H1 (cell line): ENCODE measurements at regions not wholly inside any gene's neighbourhood (a gene's known extent, or its start where the extent isn't known, plus 50 kb on each side); places are given as distances from the start of the nearest gene placed in this dataset.

Experiments
- CTCF ChIA-PET: fragments of 300-600 bp; sonication (Branson Sonifier 250); formaldehyde crosslinking; loops from one replicate; lab custom pipeline; 2021; ENCODE audit not compliant: partially characterized antibody; lab: Charles Lee
- POLR2A ChIA-PET: fragments of 300-600 bp; sonication (Branson Sonifier 250); formaldehyde crosslinking; loops from one replicate; lab custom pipeline; 2021; ENCODE audit warnings: inconsistent platforms; ENCODE audit not compliant: partially characterized antibody; lab: Charles Lee
- DNase-seq, 2 experiments: peaks; one replicate each; pipeline versions ENCODE4 v3.0.0 to v3.0.0-alpha.2; 2010 to 2022; ENCODE audit warnings: low spot score in 2 of 2, low read depth in 1 of 2, mixed read lengths in 1 of 2
- FAIRE-seq: peaks from 2 replicates; lab custom pipeline; 2011; peaks lifted over from hg19 to GRCh38; lab: Jason Lieb, UNC
- H2AFZ ChIP-seq: 2 replicates; pipeline ENCODE4 v1.8.1; 2012; ENCODE audit warnings: low read length, inconsistent platforms
- H2AK5ac ChIP-seq: 2 replicates; pipeline ENCODE4 v1.6.1; 2013; ENCODE audit warnings: low read depth, low read length
- H2BK120ac ChIP-seq: replicated peaks from 2 replicates; pipeline ENCODE3; 2013; ENCODE audit warnings: low read depth, low read length, inconsistent platforms
- H2BK12ac ChIP-seq: 2 replicates; pipeline ENCODE4 v1.6.1; 2013; ENCODE audit warnings: low read depth, low read length
- H2BK15ac ChIP-seq: 2 replicates; pipeline ENCODE4 v1.6.1; 2013; ENCODE audit warnings: low read length
- H2BK20ac ChIP-seq: 2 replicates; pipeline ENCODE4 v1.6.1; 2013; ENCODE audit warnings: low read length
- H2BK5ac ChIP-seq: 2 replicates; pipeline ENCODE4 v1.6.1; 2013; ENCODE audit warnings: low read depth, low read length
- H3K14ac ChIP-seq: 2 replicates; pipeline ENCODE4 v1.6.1; 2013; ENCODE audit warnings: inconsistent platforms; ENCODE audit not compliant: insufficient read length
- H3K18ac ChIP-seq: 2 replicates; pipeline ENCODE4 v1.6.1; 2013; ENCODE audit warnings: low read length; ENCODE audit errors: extremely low read depth
- H3K23ac ChIP-seq: 2 replicates; pipeline ENCODE4 v1.6.1; 2013; ENCODE audit warnings: inconsistent platforms; ENCODE audit not compliant: insufficient read length
- H3K23me2 ChIP-seq: 2 replicates; pipeline ENCODE4 v1.6.1; 2013; ENCODE audit warnings: low read depth, low read length
- H3K27ac ChIP-seq: 2 replicates; pipeline ENCODE4 v1.6.1; 2011; ENCODE audit warnings: low read depth, low read length, inconsistent platforms
- H3K27me3 ChIP-seq, 4 experiments: replicated peaks in 1 of 4; 1 replicate in 1 of 4; 2 replicates in 3 of 4; pipeline versions ENCODE4 v1.6.1 to v1.8.1; 2011 to 2013; ENCODE audit warnings: low read length in 3 of 4, mild to moderate bottlenecking in 3 of 4, inconsistent platforms in 2 of 4, mixed read lengths in 2 of 4, moderate library complexity in 1 of 4; ENCODE audit not compliant: control insufficient read depth in 3 of 4, insufficient read depth in 3 of 4; ENCODE audit errors: extremely low read depth in 1 of 4
- H3K36me3 ChIP-seq, 4 experiments: 2 replicates each; pipeline versions ENCODE4 v1.6.1 to v1.8.1; 2011 to 2013; ENCODE audit warnings: mild to moderate bottlenecking in 4 of 4, low read length in 3 of 4, moderate library complexity in 2 of 4, control low read depth in 1 of 4, inconsistent platforms in 1 of 4; ENCODE audit not compliant: insufficient read depth in 4 of 4, control insufficient read depth in 2 of 4
- H3K4ac ChIP-seq: replicated peaks from 2 replicates; pipeline ENCODE3; 2013; ENCODE audit warnings: low read length, low read depth, mixed read lengths, inconsistent platforms; ENCODE audit not compliant: insufficient read length
- H3K4me1 ChIP-seq, 4 experiments: replicated peaks in 1 of 4; 1 replicate in 1 of 4; 2 replicates in 3 of 4; pipeline versions ENCODE4 v1.6.1 to v1.8.1; 2011 to 2013; ENCODE audit warnings: low read length in 3 of 4, inconsistent platforms in 2 of 4, mixed read lengths in 1 of 4; ENCODE audit not compliant: insufficient read depth in 4 of 4, control insufficient read depth in 3 of 4
- H3K4me2 ChIP-seq, 2 experiments: 2 replicates each; pipeline versions ENCODE4 v1.6.1 to v1.8.1; 2011 to 2013; ENCODE audit warnings: low read depth in 2 of 2, low read length in 2 of 2, control low read depth in 1 of 2, inconsistent platforms in 1 of 2, mild to moderate bottlenecking in 1 of 2; ENCODE audit not compliant: insufficient read depth in 1 of 2
- H3K4me3 ChIP-seq, 4 experiments: fragments of 200-600, 300-600 bp in 1 of 4; sonication (generic), shearing (Covaris generic), sonication (Bioruptor Twin) in 1 of 4; 2 replicates each; pipeline versions ENCODE4 v1.5.1 to v1.8.1; 2011 to 2016; ENCODE audit warnings: low read length in 4 of 4, low read depth in 3 of 4, control low read depth in 2 of 4, inconsistent platforms in 2 of 4, mild to moderate bottlenecking in 2 of 4, mixed read lengths in 1 of 4, moderate library complexity in 1 of 4; ENCODE audit not compliant: insufficient read depth in 2 of 4; ENCODE audit errors: extremely low read depth in 1 of 4
- H3K56ac ChIP-seq: replicated peaks from 2 replicates; pipeline ENCODE3; 2013; ENCODE audit warnings: low read depth, mild to moderate bottlenecking, mixed read lengths, low read length, inconsistent platforms; ENCODE audit not compliant: insufficient read length
- H3K79me1 ChIP-seq: 2 replicates; pipeline ENCODE4 v1.6.1; 2013; ENCODE audit warnings: low read depth, low read length, control low read depth
- H3K79me2 ChIP-seq, 2 experiments: 2 replicates each; pipeline versions ENCODE4 v1.6.1 to v1.8.1; 2012 to 2013; ENCODE audit warnings: low read length in 2 of 2, mild to moderate bottlenecking in 2 of 2, inconsistent platforms in 1 of 2; ENCODE audit not compliant: insufficient read depth in 2 of 2, control insufficient read depth in 1 of 2
- H3K9ac ChIP-seq, 4 experiments: replicated peaks in 1 of 4; 1 replicate in 1 of 4; 2 replicates in 3 of 4; pipeline versions ENCODE4 v1.6.1 to v1.8.1; 2011 to 2013; ENCODE audit warnings: low read depth in 3 of 4, low read length in 3 of 4, control low read depth in 2 of 4, mild to moderate bottlenecking in 2 of 4, moderate library complexity in 2 of 4, inconsistent platforms in 1 of 4; ENCODE audit errors: extremely low read depth in 1 of 4
- H3K9me3 ChIP-seq, 2 experiments: 2 replicates each; pipeline versions ENCODE4 v1.6.1 to v1.8.1; 2012 to 2013; ENCODE audit warnings: mild to moderate bottlenecking in 2 of 2, moderate library complexity in 2 of 2, control low read depth in 1 of 2, inconsistent platforms in 1 of 2, low read depth in 1 of 2, low read length in 1 of 2, mixed read lengths in 1 of 2; ENCODE audit not compliant: insufficient read depth in 2 of 2
- H4K20me1 ChIP-seq, 2 experiments: replicated peaks in 1 of 2; 2 replicates each; pipeline versions ENCODE3 to v1.8.1; 2011 to 2013; ENCODE audit warnings: inconsistent platforms in 2 of 2, low read length in 2 of 2, mild to moderate bottlenecking in 1 of 2; ENCODE audit not compliant: insufficient read depth in 2 of 2, control insufficient read depth in 1 of 2
- H4K5ac ChIP-seq: 2 replicates; pipeline ENCODE4 v1.6.1; 2013; ENCODE audit warnings: low read length, low read depth, mixed read lengths, inconsistent platforms; ENCODE audit not compliant: insufficient read length
- H4K8ac ChIP-seq: 2 replicates; pipeline ENCODE4 v1.8.0; 2013; ENCODE audit warnings: mild to moderate bottlenecking, moderate library complexity, low read length, inconsistent platforms; ENCODE audit not compliant: insufficient read depth; ENCODE audit errors: extremely low read depth
- H4K91ac ChIP-seq: replicated peaks from 2 replicates; pipeline ENCODE3; 2013; ENCODE audit warnings: low read length, mixed read lengths, inconsistent platforms; ENCODE audit not compliant: insufficient read length
- ATF2 ChIP-seq: IDR thresholded peaks from 2 replicates; pipeline ENCODE4 v1.6.1; 2012; ENCODE audit warnings: low read length, inconsistent platforms
- CEBPB ChIP-seq: IDR thresholded peaks from 2 replicates; pipeline ENCODE4 v1.6.1; 2012; ENCODE audit warnings: low read depth, low read length
- FOSL1 ChIP-seq: IDR thresholded peaks from 2 replicates; pipeline ENCODE4 v1.6.1; 2011; ENCODE audit warnings: mild to moderate bottlenecking, low read depth, low read length, moderate library complexity; ENCODE audit not compliant: insufficient read depth
- KDM1A ChIP-seq: fragments of 200-600, 300-600 bp; sonication (generic); IDR thresholded peaks from 2 replicates; pipeline ENCODE4 v1.7.1; 2016; ENCODE audit warnings: mild to moderate bottlenecking, low read length, borderline replicate concordance
- NRF1 ChIP-seq: IDR thresholded peaks from 2 replicates; pipeline ENCODE4 v1.6.1; 2011; ENCODE audit warnings: mild to moderate bottlenecking, low read depth, low read length, improper control_type of control experiment
- RNF2 ChIP-seq: fragments of 200-900, 300-1000 bp; sonication (generic); IDR thresholded peaks from 2 replicates; pipeline ENCODE4 v1.7.1; 2016; ENCODE audit warnings: borderline replicate concordance, low read depth, mild to moderate bottlenecking, antibody characterized with exemption, low read length; ENCODE audit not compliant: poor library complexity, severe bottlenecking; ENCODE audit errors: missing control alignments
- SIX5 ChIP-seq: IDR thresholded peaks from 2 replicates; pipeline ENCODE4 v1.6.1; 2011; ENCODE audit warnings: mild to moderate bottlenecking, low read depth, low read length
- SP2 ChIP-seq: IDR thresholded peaks from 2 replicates; pipeline ENCODE4 v1.6.1; 2012; ENCODE audit warnings: mild to moderate bottlenecking, low read length, inconsistent platforms
- WGBS, 2 experiments: shearing (Covaris generic) in 1 of 2; methylation state at CpG; one replicate each; pipeline versions ENCODE4 v1.1.6 to v1.1.7; 2013 to 2015; ENCODE audit warnings: low lambda C conversion rate in 2 of 2, mixed read lengths in 2 of 2, inconsistent platforms in 1 of 2, low coverage in 1 of 2, missing lambda C conversion rate in 1 of 2; ENCODE audit not compliant: insufficient replicate concordance in 2 of 2, insufficient coverage in 1 of 2, insufficient read length in 1 of 2; ENCODE audit errors: extremely low coverage in 1 of 2, missing lambda C conversion rate in 1 of 2; 5-methylcytosine and 5-hydroxymethylcytosine counted together
- TF ChIP-seq, protein P1 (sequence below): IDR thresholded peaks from 2 replicates; pipeline ENCODE4 v1.6.1; 2012; ENCODE audit warnings: inconsistent platforms

GRCh38 chr20:43843096-43843964, 71.3 kb upstream of the TOX2 start:
- H4K8ac ChIP-seq = no peak overlapping the region
- FAIRE-seq (no peak), DNase-seq (peak in 1 of 2 experiments; percentile 20)
- no peak overlapping the region for H2BK20ac ChIP-seq
- H2AFZ ChIP-seq = no peak overlapping the region
- no peaks in the 10 kb centered on the region for H3K79me1 ChIP-seq
- no peak overlapping the region for H3K14ac ChIP-seq
- H3K79me2 ChIP-seq = no peaks in the 10 kb centered on the region
- H3K23me2 ChIP-seq = no peaks in the 10 kb centered on the region
- no peak overlapping the region for H3K27ac ChIP-seq
- H3K36me3 ChIP-seq = no peaks in the 10 kb centered on the region
- H2BK12ac ChIP-seq = no peak overlapping the region
- H3K9ac ChIP-seq = no peak overlapping the region
- no peak overlapping the region for H2BK5ac ChIP-seq
- H3K9me3 ChIP-seq = no peaks in the 10 kb centered on the region
- no peak overlapping the region for H4K91ac ChIP-seq
- no peak overlapping the region for H4K5ac ChIP-seq
- 88% methylated on average over 10 of the region's 10 CpGs; no CpG with 5 or more reads in 1 of the 2 experiments for WGBS, 2 experiments
- ChIA-PET POLR2A (interaction anchor here (0.6 kb wide), 1 partner anchor 372 kb away, joined by 3 read pairs; no protein-coding TSS in a partner anchor), CTCF (interaction anchor here (0.7 to 4.7 kb wide), 8 partner anchors 8 to 330 kb away, joined by 3 to 26 read pairs (median 3); no protein-coding TSS in a partner anchor)
- H3K4ac ChIP-seq = no peak overlapping the region
- H3K4me1 ChIP-seq = peaks cover 0 to 6% (median 1%) of the 10 kb centered on the region in 4 experiments; a peak in 3 of 7 replicates
- H4K20me1 ChIP-seq = no peaks in the 10 kb centered on the region
- H2BK15ac ChIP-seq = no peak overlapping the region
- no peaks in the 10 kb centered on the region for H3K27me3 ChIP-seq
- H3K56ac ChIP-seq = no peak overlapping the region
- no peak overlapping the region for H3K4me2 ChIP-seq
- H3K18ac ChIP-seq = no peak overlapping the region
- H3K23ac ChIP-seq = no peak overlapping the region
- no peak overlapping the region for H2BK120ac ChIP-seq
- H2AK5ac ChIP-seq = no peak overlapping the region
- no peak overlapping the region for H3K4me3 ChIP-seq
- TF ChIP-seq KDM1A (no peak), CEBPB (no peak), RNF2 (no peak), SIX5 (no peak), ATF2 (no peak), SP2 (no peak), NRF1 (no peak), FOSL1 (no peak)
- TF ChIP-seq, protein P1, sequence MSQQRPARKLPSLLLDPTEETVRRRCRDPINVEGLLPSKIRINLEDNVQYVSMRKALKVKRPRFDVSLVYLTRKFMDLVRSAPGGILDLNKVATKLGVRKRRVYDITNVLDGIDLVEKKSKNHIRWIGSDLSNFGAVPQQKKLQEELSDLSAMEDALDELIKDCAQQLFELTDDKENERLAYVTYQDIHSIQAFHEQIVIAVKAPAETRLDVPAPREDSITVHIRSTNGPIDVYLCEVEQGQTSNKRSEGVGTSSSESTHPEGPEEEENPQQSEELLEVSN = no peak
